Activated CD8-positive, alpha-beta memory T cell treated with anti-CD3 and anti-CD28 coated beads, Interleukin-2, amount 50 U/mL, for 4 hours (primary cell): ENCODE measurements at regions not wholly inside any gene's neighbourhood (a gene's known extent, or its start where the extent isn't known, plus 50 kb on each side); places are given as distances from the start of the nearest gene placed in this dataset.

Experiments used
- DNase-seq: peaks from one replicate; pipeline ENCODE4 v3.0.0-alpha.2; 2020

GRCh38 chr13:74644229-74644628, 510.0 kb upstream of the KLF12 start:
- DNase-seq: no peak

- no peak for DNase-seq
Observed at GRCh38 chr13:74641586-74641985, 507.4 kb upstream of the KLF12 start.

- DNase-seq: no peak
Observed at GRCh38 chr13:74633734-74634133, 499.5 kb upstream of the KLF12 start.

GRCh38 chr13:74629985-74630384, 495.8 kb upstream of the KLF12 start:
- DNase-seq: no peak

- DNase-seq: no peak
Observed at GRCh38 chr13:74625541-74625940, 491.3 kb upstream of the KLF12 start.

- DNase-seq: no peak
Observed at GRCh38 chr13:74623761-74624160, 489.6 kb upstream of the KLF12 start.

GRCh38 chr13:74622284-74622683, 488.1 kb upstream of the KLF12 start:
- no peak for DNase-seq

GRCh38 chr13:74620711-74621110, 486.5 kb upstream of the KLF12 start:
- DNase-seq: no peak

- DNase-seq: no peak
Observed at GRCh38 chr13:74620308-74620707, 486.1 kb upstream of the KLF12 start.

GRCh38 chr13:74597526-74597925, 463.3 kb upstream of the KLF12 start:
- no peak for DNase-seq

GRCh38 chr13:74596691-74597090, 462.5 kb upstream of the KLF12 start:
- no peak for DNase-seq

- no peak for DNase-seq
Observed at GRCh38 chr13:74593688-74594087, 459.5 kb upstream of the KLF12 start.

- DNase-seq: no peak
Observed at GRCh38 chr13:74586847-74587246, 452.6 kb upstream of the KLF12 start.

- no peak for DNase-seq
Observed at GRCh38 chr13:74576420-74576819, 442.2 kb upstream of the KLF12 start.

GRCh38 chr13:74575729-74576125, 441.5 kb upstream of the KLF12 start:
- peak; percentile 38 for DNase-seq

- no peak for DNase-seq
Observed at GRCh38 chr13:74574964-74575728, 440.9 kb upstream of the KLF12 start.

GRCh38 chr13:74573654-74574053, 439.4 kb upstream of the KLF12 start:
- no peak for DNase-seq

- DNase-seq: no peak
Observed at GRCh38 chr13:74571811-74572210, 437.6 kb upstream of the KLF12 start.

GRCh38 chr13:74570834-74571233, 436.6 kb upstream of the KLF12 start:
- DNase-seq: no peak

GRCh38 chr13:74570046-74570445, 435.8 kb upstream of the KLF12 start:
- DNase-seq: no peak

GRCh38 chr13:74569251-74569650, 435.0 kb upstream of the KLF12 start:
- DNase-seq: no peak

- DNase-seq: no peak
Observed at GRCh38 chr13:74567485-74567884, 433.3 kb upstream of the KLF12 start.

- DNase-seq: no peak
Observed at GRCh38 chr13:74562381-74562780, 428.2 kb upstream of the KLF12 start.

- DNase-seq: no peak
Observed at GRCh38 chr13:74561155-74561554, 427.0 kb upstream of the KLF12 start.

- DNase-seq: no peak
Observed at GRCh38 chr13:74560325-74560724, 426.1 kb upstream of the KLF12 start.
